IMR-90 (cell line): ENCODE measurements at regions not wholly inside any gene's neighbourhood (a gene's known extent, or its start where the extent isn't known, plus 50 kb on each side); places are given as distances from the start of the nearest gene placed in this dataset.
A peak's percentile ranks its signal among the peaks of the same experiment; 100 is the strongest.

Source experiments
- ATAC-seq: fragments of 200-7000 bp; cut with Tn5 transposase; 2 replicates; pipeline ENCODE4 v1.9.1; 2020; ENCODE audit warnings: low read depth, mild to moderate bottlenecking, moderate library complexity
- BruUV-seq: library from RNA; stranded (reverse); fragments of 400-500 nt; replicated peaks from 2 replicates; lab custom pipeline; 2021; lab: Mats Ljungman, UMichigan
- CTCF ChIA-PET: fragments of 300-600 bp; formaldehyde crosslinking; extraction: SDS; loops from one replicate; lab custom pipeline; 2021; ENCODE audit warnings: antibody characterized with exemption; lab: Yijun Ruan, JAX
- POLR2A ChIA-PET: fragments of 300-600 bp; sonication (Branson Sonifier 250); formaldehyde crosslinking; loops from one replicate; lab custom pipeline; 2022; ENCODE audit warnings: antibody characterized with exemption; ENCODE audit not compliant: unreplicated experiment; lab: Charles Lee
- DNase-seq: peaks from one replicate; pipeline ENCODE4 v3.0.0; 2013
- H2AFZ ChIP-seq: replicated peaks from 2 replicates; pipeline ENCODE3; 2013; ENCODE audit warnings: low read length, mild to moderate bottlenecking; ENCODE audit not compliant: poor library complexity
- H2AK5ac ChIP-seq: 2 replicates; pipeline ENCODE4 v1.6.1; 2013; ENCODE audit warnings: low read depth, low read length, inconsistent platforms
- H2AK9ac ChIP-seq: replicated peaks from 2 replicates; pipeline ENCODE3; 2013; ENCODE audit warnings: mild to moderate bottlenecking, low read depth, low read length, moderate library complexity; ENCODE audit not compliant: poor library complexity
- H2BK120ac ChIP-seq: 2 replicates; pipeline ENCODE4 v1.6.1; 2013; ENCODE audit warnings: low read depth, low read length, inconsistent platforms
- H2BK15ac ChIP-seq: 3 replicates; pipeline ENCODE4 v1.6.1; 2013; ENCODE audit warnings: low read depth, low read length, inconsistent platforms
- H2BK20ac ChIP-seq: 2 replicates; pipeline ENCODE4 v1.6.1; 2013; ENCODE audit warnings: low read depth, mild to moderate bottlenecking, inconsistent platforms, low read length, moderate library complexity
- H2BK5ac ChIP-seq: 2 replicates; pipeline ENCODE4 v1.6.1; 2013; ENCODE audit warnings: mild to moderate bottlenecking, low read depth, low read length, inconsistent platforms; ENCODE audit not compliant: poor library complexity, severe bottlenecking
- H3K14ac ChIP-seq: replicated peaks from 2 replicates; pipeline ENCODE4 v1.6.1; 2013; ENCODE audit warnings: low read depth, low read length, inconsistent platforms
- H3K18ac ChIP-seq: 2 replicates; pipeline ENCODE4 v1.6.1; 2013; ENCODE audit warnings: low read depth, low read length, control low read depth
- H3K23ac ChIP-seq: 2 replicates; pipeline ENCODE4 v1.6.1; 2013; ENCODE audit warnings: low read depth, low read length, inconsistent platforms
- H3K27ac ChIP-seq: 2 replicates; pipeline ENCODE4 v1.5.1; 2013; ENCODE audit warnings: mild to moderate bottlenecking, control low read depth, low read length; ENCODE audit not compliant: insufficient read depth
- H3K27me3 ChIP-seq: 2 replicates; pipeline ENCODE4 v1.6.1; 2013; ENCODE audit warnings: low read length; ENCODE audit not compliant: control insufficient read depth, insufficient read depth
- H3K36me3 ChIP-seq: 2 replicates; pipeline ENCODE4 v1.6.1; 2013; ENCODE audit warnings: low read length, mixed read lengths; ENCODE audit not compliant: control insufficient read depth, insufficient read depth
- H3K4ac ChIP-seq: 2 replicates; pipeline ENCODE4 v1.6.1; 2013; ENCODE audit warnings: low read depth, low read length, inconsistent platforms
- H3K4me1 ChIP-seq: 2 replicates; pipeline ENCODE4 v1.6.1; 2013; ENCODE audit warnings: low read length, mixed read lengths; ENCODE audit not compliant: control insufficient read depth, insufficient read depth
- H3K4me2 ChIP-seq: 2 replicates; pipeline ENCODE4 v1.6.1; 2013; ENCODE audit warnings: low read depth, mild to moderate bottlenecking, control low read depth, low read length, moderate library complexity
- H3K4me3 ChIP-seq: 2 replicates; pipeline ENCODE4 v1.5.1; 2013; ENCODE audit warnings: low read depth, mild to moderate bottlenecking, control low read depth, low read length, moderate library complexity; ENCODE audit not compliant: insufficient read depth
- H3K56ac ChIP-seq: 2 replicates; pipeline ENCODE4 v1.6.1; 2013; ENCODE audit warnings: low read length, inconsistent platforms; ENCODE audit not compliant: insufficient read depth; ENCODE audit errors: extremely low read depth
- H3K79me1 ChIP-seq, 2 experiments: 2 replicates each; pipeline ENCODE4 v1.6.1; 2013; ENCODE audit warnings: low read length in 2 of 2, inconsistent platforms in 1 of 2, low read depth in 1 of 2
- H3K9ac ChIP-seq: 2 replicates; pipeline ENCODE4 v1.6.1; 2013; ENCODE audit warnings: low read depth, low read length, control low read depth
- H3K9me1 ChIP-seq: 2 replicates; pipeline ENCODE4 v1.6.1; 2013; ENCODE audit warnings: low read length, inconsistent platforms; ENCODE audit not compliant: insufficient read depth
- H3K9me3 ChIP-seq: 2 replicates; pipeline ENCODE4 v1.6.1; 2013; ENCODE audit warnings: low read length; ENCODE audit not compliant: control insufficient read depth, insufficient read depth
- H4K20me1 ChIP-seq: 2 replicates; pipeline ENCODE4 v1.6.1; 2013; ENCODE audit warnings: low read length, inconsistent platforms; ENCODE audit not compliant: insufficient read depth
- H4K5ac ChIP-seq: 2 replicates; pipeline ENCODE4 v1.6.1; 2013; ENCODE audit warnings: mild to moderate bottlenecking, low read depth, low read length, control low read depth
- H4K8ac ChIP-seq, 2 experiments: 2 replicates each; pipeline ENCODE4 v1.6.1; 2013; ENCODE audit warnings: low read depth in 2 of 2, low read length in 2 of 2, control low read depth in 1 of 2, inconsistent platforms in 1 of 2
- H4K91ac ChIP-seq: 2 replicates; pipeline ENCODE4 v1.6.1; 2013; ENCODE audit warnings: low read depth, low read length, inconsistent platforms; ENCODE audit not compliant: insufficient read depth
- BHLHE40 ChIP-seq: fragments of 150-350 bp; IDR thresholded peaks from 2 replicates; pipeline ENCODE4 v1.6.1; 2016; ENCODE audit warnings: mild to moderate bottlenecking, low read depth, low read length
- MXI1 ChIP-seq: IDR thresholded peaks from 2 replicates; pipeline ENCODE4 v1.6.1; 2012; ENCODE audit warnings: low read depth, mild to moderate bottlenecking, low read length, moderate library complexity, borderline replicate concordance
- NFE2L2 ChIP-seq: fragments of 150-350 bp; IDR thresholded peaks from 2 replicates; pipeline ENCODE4 v1.6.1; 2016; ENCODE audit warnings: low read depth, mild to moderate bottlenecking, low read length
- POLR2A ChIP-seq: IDR thresholded peaks from 2 replicates; pipeline ENCODE4 v1.6.1; 2012; ENCODE audit warnings: mild to moderate bottlenecking, low read depth, low read length
- RAD21 ChIP-seq: IDR thresholded peaks from 2 replicates; pipeline ENCODE4 v1.6.1; 2012; ENCODE audit warnings: low read length, improper control_type of control experiment
- RCOR1 ChIP-seq: IDR thresholded peaks from 2 replicates; pipeline ENCODE4 v1.6.1; 2012; ENCODE audit warnings: mild to moderate bottlenecking, low read length, improper control_type of control experiment; ENCODE audit not compliant: insufficient replicate concordance
- RFX5 ChIP-seq: IDR thresholded peaks from 2 replicates; pipeline ENCODE4 v1.8.0; 2012; ENCODE audit warnings: low read depth, mild to moderate bottlenecking, low read length, moderate library complexity
- SMC3 ChIP-seq: fragments of 150-350 bp; IDR thresholded peaks from 2 replicates; pipeline ENCODE4 v1.6.1; 2016; ENCODE audit warnings: low read depth, mild to moderate bottlenecking, antibody characterized with exemption, low read length, moderate library complexity
- WGBS, 2 experiments: methylation state at CpG; one replicate each; pipeline versions ENCODE4 v1.1.5 to v1.1.7; 2013; ENCODE audit warnings: missing lambda C conversion rate in 2 of 2; ENCODE audit not compliant: insufficient read length in 1 of 2; ENCODE audit errors: extremely low coverage in 2 of 2; 5-methylcytosine and 5-hydroxymethylcytosine counted together
- dilution Hi-C: fragments of 300-500 bp; cut with HindIII; formaldehyde crosslinking; loops from one replicate; pipeline ENCODE4 v1.14.3; 2018; ENCODE audit warnings: low sequenced_read_pairs; ENCODE audit not compliant: unreplicated experiment
- in situ Hi-C: fragments of 300-500 bp; cut with MboI; formaldehyde crosslinking; loops from 3 replicates; pipeline ENCODE4 v1.14.3; 2019; ENCODE audit warnings: low sequenced_read_pairs, inconsistent platforms, mixed read lengths
- intact Hi-C: fragments of 100-400 bp; cut with micrococcal nuclease; formaldehyde crosslinking; loops from 2 replicates; pipeline ENCODE4 v1.10.0; 2022

- no peak overlapping the region for H2AK5ac ChIP-seq
Observed at GRCh38 chr2:128599700-128600099, 281.0 kb upstream of the HS6ST1 start.

More at GRCh38 chr2:128599700-128600099, 281.0 kb upstream of the HS6ST1 start:
- no peak overlapping the region for H2BK20ac ChIP-seq
- H3K27me3 ChIP-seq = peaks cover 2% of the 10 kb centered on the region; the same call in 1 of the 2 replicates
- H3K56ac ChIP-seq = no peak overlapping the region
- ATAC-seq = no peak
- no peak overlapping the region for H4K91ac ChIP-seq
- H3K23ac ChIP-seq = no peak overlapping the region
- no peak overlapping the region for H2BK120ac ChIP-seq
- dilution Hi-C loops (no loop called here), in situ Hi-C loops (no loop called here), intact Hi-C loops (no loop called here)
- H3K79me1 ChIP-seq = no peaks in the 10 kb centered on the region
- H2BK5ac ChIP-seq = no peak overlapping the region
- no peaks in the 10 kb centered on the region for H3K9me3 ChIP-seq
- H2AK9ac ChIP-seq = no peak overlapping the region
- no peak overlapping the region for H4K5ac ChIP-seq
- CTCF ChIA-PET = no interaction called here
- H4K20me1 ChIP-seq = no peaks in the 10 kb centered on the region
- TF ChIP-seq NFE2L2 (no peak), SMC3 (no peak), RAD21 (no peak), BHLHE40 (no peak), MXI1 (no peak), POLR2A (no peak), RCOR1 (no peak), RFX5 (no peak)
- H3K4me3 ChIP-seq = no peak overlapping the region
- no peak overlapping the region for H3K9ac ChIP-seq
- no peak overlapping the region for H4K8ac ChIP-seq
- WGBS, 2 experiments = no CpG with 5 or more reads among the region's 8 CpGs
- H3K14ac ChIP-seq = no peak overlapping the region
- H3K36me3 ChIP-seq = no peaks in the 10 kb centered on the region
- H3K27ac ChIP-seq = no peak overlapping the region
- H3K4me2 ChIP-seq = no peak overlapping the region
- POLR2A ChIA-PET = no interaction called here
- no peak for DNase-seq
- no peak overlapping the region for H3K4ac ChIP-seq
- no peaks in the 10 kb centered on the region for H3K9me1 ChIP-seq
- H2BK15ac ChIP-seq = no peak overlapping the region
- BruUV-seq = no TSS peak
- H3K4me1 ChIP-seq = no peaks in the 10 kb centered on the region
- H3K18ac ChIP-seq = no peak overlapping the region
- H2AFZ ChIP-seq = peak overlapping the region; percentile 27
